HG02678 (cell line): ENCODE measurements at regions not wholly inside any gene's neighbourhood (a gene's known extent, or its start where the extent isn't known, plus 50 kb on each side); places are given as distances from the start of the nearest gene placed in this dataset.
A peak's percentile ranks its signal among the peaks of the same experiment; 100 is the strongest.

Source experiments
- ATAC-seq: cut with Tn5 transposase; IDR thresholded peaks from one replicate; pipeline ENCODE4 v1.9.1; 2021; ENCODE audit warnings: mild to moderate bottlenecking, moderate library complexity; ENCODE audit not compliant: unreplicated experiment

- ATAC-seq: no peak
These were observed 309.0 kb upstream of the BTBD3 start for GRCh38 chr20:11608736-11609135.

GRCh38 chr20:11624704-11625103, 293.0 kb upstream of the BTBD3 start:
- no peak for ATAC-seq

- ATAC-seq: no peak
These were observed 291.1 kb upstream of the BTBD3 start for GRCh38 chr20:11626551-11626950.

- ATAC-seq: no peak
These were observed 274.8 kb upstream of the BTBD3 start for GRCh38 chr20:11642866-11643265.

GRCh38 chr20:11646359-11646758, 271.3 kb upstream of the BTBD3 start:
- no peak for ATAC-seq

DNA sequence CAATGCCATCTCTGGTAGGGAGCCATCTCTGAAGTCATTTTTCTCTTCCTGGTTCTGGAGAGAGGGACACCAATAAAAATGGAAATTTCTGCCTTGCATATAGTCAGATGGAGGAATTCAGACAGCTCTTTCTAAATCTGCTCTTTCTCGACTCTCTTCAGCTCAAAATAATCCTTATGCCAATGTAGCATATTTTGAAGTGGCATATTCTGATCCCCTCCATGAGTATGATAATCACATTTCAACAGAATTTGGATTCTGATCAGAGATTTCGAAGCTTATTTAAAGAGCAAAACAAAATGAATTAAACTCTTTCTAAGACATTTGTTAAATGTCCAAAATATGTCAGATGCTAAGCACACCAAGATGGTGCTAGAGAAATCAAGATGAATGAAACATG, 267.1 kb upstream of the BTBD3 start:
- no peak for ATAC-seq

- no peak for ATAC-seq
These were observed 266.6 kb upstream of the BTBD3 start for GRCh38 chr20:11651138-11651537.

DNA sequence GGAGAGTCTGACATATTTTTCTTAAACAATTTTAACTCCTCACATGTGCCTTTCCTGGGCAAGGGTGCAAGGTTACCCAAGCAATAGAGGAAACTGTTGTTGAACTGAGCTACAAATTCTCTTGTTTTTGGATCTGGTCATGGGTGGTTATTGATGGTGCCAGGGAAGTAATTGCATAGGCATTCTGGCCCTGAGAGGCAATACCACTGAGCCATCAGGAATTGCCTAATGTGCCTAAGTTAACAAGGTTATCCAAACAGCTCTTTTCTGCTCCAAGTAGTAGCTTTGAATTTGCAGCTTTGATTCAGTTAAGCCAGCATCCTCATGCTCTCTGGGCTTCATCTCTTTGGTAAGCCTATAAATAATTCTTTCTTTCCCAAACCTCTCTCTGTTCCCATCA, 266.0 kb upstream of the BTBD3 start:
- ATAC-seq: no peak

GRCh38 chr20:11652128-11652527, 265.6 kb upstream of the BTBD3 start:
- no peak for ATAC-seq

GRCh38 chr20:11654766-11655165, 262.9 kb upstream of the BTBD3 start:
- ATAC-seq: no peak

GRCh38 chr20:11660673-11661072, 257.0 kb upstream of the BTBD3 start:
- no peak for ATAC-seq

DNA sequence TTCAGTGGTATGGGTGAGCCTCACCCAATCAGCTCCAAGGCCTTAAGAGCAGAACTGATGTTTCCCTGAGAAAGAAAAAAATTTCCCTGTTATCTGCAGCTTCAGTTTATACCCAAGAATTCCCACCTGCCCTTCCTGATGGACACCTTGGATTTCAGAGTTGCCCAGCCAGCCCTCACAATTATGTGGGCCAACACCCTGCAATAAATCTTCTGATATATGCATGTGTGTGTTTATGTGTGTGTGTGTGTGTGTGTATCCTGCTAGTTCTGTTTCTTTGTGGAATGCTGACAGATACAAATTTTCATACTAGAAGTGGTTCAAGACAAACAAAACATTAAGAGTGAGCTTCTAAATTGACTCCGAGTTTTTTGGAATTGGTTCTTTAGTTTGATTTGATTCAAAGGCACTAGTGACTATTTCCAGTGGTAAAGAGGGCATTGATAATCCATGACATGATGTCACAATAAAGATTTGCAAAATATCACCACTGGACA, 246.6 kb upstream of the BTBD3 start:
- no peak for ATAC-seq

DNA sequence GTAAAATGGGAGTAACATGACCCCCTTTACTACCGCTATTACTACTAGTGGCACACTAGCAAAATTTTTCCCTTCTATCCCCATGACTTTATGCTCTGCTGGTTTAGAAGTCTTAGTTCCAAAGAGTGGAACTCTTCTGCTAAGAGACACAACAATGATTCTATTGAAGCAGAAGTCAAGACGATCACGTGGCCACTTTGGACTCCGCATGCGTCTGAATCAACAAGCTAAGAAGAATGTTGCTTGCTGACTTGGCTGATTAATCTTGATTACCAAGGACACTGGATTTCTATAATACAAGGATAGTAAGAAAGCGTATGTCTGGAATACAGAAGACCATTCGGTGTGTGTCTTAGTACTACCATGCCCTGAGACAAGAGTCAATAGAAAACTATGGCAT, 244.7 kb upstream of the BTBD3 start:
- ATAC-seq: no peak

DNA sequence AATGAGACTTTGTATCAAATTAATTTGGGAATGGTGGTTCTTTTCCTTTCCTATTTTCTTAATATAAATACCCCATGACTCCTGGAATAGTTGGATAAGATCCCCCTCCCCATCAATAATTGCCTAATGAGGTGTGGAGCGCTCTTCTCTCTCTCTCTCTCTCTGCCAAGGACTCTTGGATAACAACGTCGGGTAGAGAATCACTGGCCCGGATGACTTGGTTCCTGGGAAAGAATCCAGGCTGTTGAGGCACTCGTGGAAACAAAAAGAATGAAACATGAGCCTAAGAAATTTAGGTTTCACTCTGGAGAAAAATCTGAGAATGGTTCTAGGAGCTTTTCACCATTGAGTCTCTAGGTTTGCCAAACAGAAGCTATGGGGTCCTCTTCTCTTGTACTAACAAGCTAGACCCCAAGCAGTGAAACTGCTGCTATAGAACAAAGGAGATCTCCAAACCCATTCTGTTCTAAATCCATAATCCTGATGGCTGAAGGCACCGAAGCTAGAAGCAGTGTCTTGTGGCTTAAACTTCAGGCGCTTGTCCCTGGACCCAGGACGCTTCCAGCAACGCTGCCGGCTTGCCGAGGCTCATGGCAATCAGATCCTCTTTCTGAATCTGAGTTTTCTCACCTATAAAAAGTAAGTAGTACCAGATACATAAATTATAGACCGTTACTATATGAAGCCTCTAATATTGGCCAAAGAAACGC, 241.6 kb upstream of the BTBD3 start:
- peak; percentile 8 for ATAC-seq

GRCh38 chr20:11676630-11677287, 240.9 kb upstream of the BTBD3 start:
- peak; percentile 79 for ATAC-seq

- ATAC-seq: no peak
These were observed 240.3 kb upstream of the BTBD3 start for GRCh38 chr20:11677428-11677827.

DNA sequence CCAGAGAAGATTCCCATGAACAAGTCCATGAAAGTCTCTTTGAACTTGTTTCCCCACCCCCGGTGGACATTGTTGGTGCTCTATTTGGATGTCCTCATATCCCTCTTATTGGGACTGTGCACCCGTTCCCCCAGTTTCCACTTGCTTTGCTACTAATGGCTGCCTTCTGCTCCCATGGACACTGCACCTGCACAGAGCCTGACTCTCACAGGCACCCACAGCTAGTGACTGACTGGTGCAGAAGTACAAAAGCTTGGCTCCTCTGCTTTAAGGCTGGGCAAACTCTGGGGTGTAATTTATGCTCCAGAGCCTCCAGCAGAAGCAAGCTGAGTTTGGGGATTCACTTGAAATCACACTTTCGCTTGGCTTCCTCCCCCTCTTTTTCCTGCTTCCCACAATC, 239.9 kb upstream of the BTBD3 start:
- ATAC-seq: no peak

DNA sequence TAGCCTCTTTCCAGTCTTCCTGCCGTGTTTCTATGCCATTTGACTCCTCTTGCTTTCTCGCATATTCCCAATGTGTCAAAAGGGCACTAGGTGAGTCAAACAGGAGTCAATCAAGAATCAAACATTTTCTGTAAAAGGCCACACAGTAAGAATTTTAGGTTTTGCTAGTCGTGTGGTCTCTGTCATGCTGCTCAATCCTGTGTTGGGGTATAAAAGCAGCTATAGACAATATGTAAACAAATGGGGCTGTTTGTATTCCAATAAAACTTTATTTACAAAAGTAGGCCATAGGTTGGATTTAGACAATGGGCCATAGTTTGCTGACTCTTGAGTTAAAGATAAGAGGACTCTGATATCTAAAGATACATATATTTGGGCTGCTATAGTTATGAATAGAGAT, 235.4 kb upstream of the BTBD3 start:
- ATAC-seq: no peak

GRCh38 chr20:11686195-11686594, 231.5 kb upstream of the BTBD3 start:
- ATAC-seq: no peak

- no peak for ATAC-seq
These were observed 230.7 kb upstream of the BTBD3 start for GRCh38 chr20:11686820-11687543.

- ATAC-seq: no peak
These were observed 230.0 kb upstream of the BTBD3 start for GRCh38 chr20:11687546-11688292.
